ENCODE measurements at regions not wholly inside any gene's neighbourhood (a gene's known extent, or its start where the extent isn't known, plus 50 kb on each side); places are given as distances from the start of the nearest gene placed in this dataset.

- no peak for FAIRE-seq
- TF ChIP-seq SIN3A (conservative IDR thresholded peaks at IDR 0.05 in 1 of 2, IDR thresholded peaks at IDR 0.05 in 1 of 2; ENCODE audit: low read depth in 1 of 2, low read length in 2 of 2) (no peak), YY1 (IDR thresholded peaks at IDR 0.05; ENCODE audit: low read depth, low read length) (peak; percentile 71; the same call in 1 of the 2 replicates), CREB1 (IDR thresholded peaks at IDR 0.05) (no peak), NANOG (IDR thresholded peaks at IDR 0.05; ENCODE audit: insufficient read depth, low read depth, low read length, poor library complexity, severe bottlenecking) (peak; percentile 11), POU5F1 (IDR thresholded peaks at IDR 0.05; ENCODE audit: low read depth, low read length) (no peak), CTBP2 (IDR thresholded peaks at IDR 0.05; ENCODE audit: borderline replicate concordance, insufficient read depth, insufficient read length, low read length) (no peak), CBX8 (IDR thresholded peaks at IDR 0.05; ENCODE audit: borderline replicate concordance, low read depth, low read length) (no peak), MAFK (IDR thresholded peaks at IDR 0.05; ENCODE audit: low read depth, low read length) (no peak), TEAD4 (IDR thresholded peaks at IDR 0.05; ENCODE audit: low read depth, low read length) (no peak), JUND (IDR thresholded peaks at IDR 0.05; ENCODE audit: low read length) (no peak)
- Histone ChIP-seq H4K5ac (ENCODE audit: insufficient read length, low read depth, low read length) (no peak overlapping the region), H3K27me3 (replicated peaks in 1 of 4; ENCODE audit: control insufficient read depth in 3 of 4, extremely low read depth in 1 of 4, insufficient read depth in 3 of 4, low read length in 3 of 4) (no peaks in the 10 kb centered on the region), H4K8ac (ENCODE audit: extremely low read depth, insufficient read depth, low read length) (no peak overlapping the region), H3K36me3 (ENCODE audit: control insufficient read depth in 2 of 4, insufficient read depth in 4 of 4, low read length in 3 of 4) (no peaks in the 10 kb centered on the region), H2AFZ (ENCODE audit: low read length) (no peak overlapping the region), H2BK15ac (ENCODE audit: low read length) (no peak overlapping the region), H3K14ac (ENCODE audit: insufficient read length) (no peak overlapping the region), H4K20me1 (replicated peaks in 1 of 2; ENCODE audit: control insufficient read depth in 1 of 2, insufficient read depth in 2 of 2, low read length in 2 of 2) (no peaks in the 10 kb centered on the region), H3K79me2 (ENCODE audit: control insufficient read depth in 1 of 2, insufficient read depth in 2 of 2, low read length in 2 of 2) (no peaks in the 10 kb centered on the region), H4K91ac (replicated peaks; ENCODE audit: insufficient read length, low read length) (no peak overlapping the region), H3K9me3 (ENCODE audit: insufficient read depth in 2 of 2, low read depth in 1 of 2, low read length in 1 of 2) (no peaks in the 10 kb centered on the region), H2BK12ac (ENCODE audit: low read depth, low read length) (no peak overlapping the region), H3K4me1 (replicated peaks in 1 of 4; ENCODE audit: control insufficient read depth in 3 of 4, insufficient read depth in 4 of 4, low read length in 3 of 4) (peaks cover 0 to 3% (median 2%) of the 10 kb centered on the region in 4 experiments; a peak in 4 of 7 replicates), H3K4me3 (ENCODE audit: extremely low read depth in 1 of 4, insufficient read depth in 2 of 4, low read depth in 3 of 4, low read length in 4 of 4) (no peak overlapping the region), H3K9ac (replicated peaks in 1 of 4; ENCODE audit: extremely low read depth in 1 of 4, low read depth in 3 of 4, low read length in 3 of 4) (no peak overlapping the region), H3K23ac (ENCODE audit: insufficient read length) (no peak overlapping the region), H3K27ac (ENCODE audit: low read depth, low read length) (no peak overlapping the region), H3K56ac (replicated peaks; ENCODE audit: insufficient read length, low read depth, low read length) (no peak overlapping the region), H3K18ac (ENCODE audit: extremely low read depth, low read length) (no peak overlapping the region), H2BK120ac (replicated peaks; ENCODE audit: low read depth, low read length) (no peak overlapping the region), H2BK20ac (ENCODE audit: low read length) (no peak overlapping the region; the same call in 1 of the 2 replicates), H3K79me1 (ENCODE audit: low read depth, low read length) (no peaks in the 10 kb centered on the region), H3K4ac (replicated peaks; ENCODE audit: insufficient read length, low read depth, low read length) (no peak overlapping the region), H3K23me2 (ENCODE audit: low read depth, low read length) (no peaks in the 10 kb centered on the region), H2AK5ac (ENCODE audit: low read depth, low read length) (no peak overlapping the region), H2BK5ac (ENCODE audit: low read depth, low read length) (no peak overlapping the region), H3K4me2 (ENCODE audit: insufficient read depth in 1 of 2, low read depth in 2 of 2, low read length in 2 of 2) (peak overlapping the region in 1 of 2 experiments; percentile 24; a peak in 1 of 4 replicates)
- ChIA-PET CTCF (ENCODE audit: partially characterized antibody) (interaction anchor here (0.7 kb wide), 1 partner anchor 11 kb away, joined by 3 read pairs; no protein-coding TSS in a partner anchor), POLR2A (ENCODE audit: partially characterized antibody) (no interaction called here)
- 33% methylated on average over 4 of the region's 4 CpGs; no CpG with 5 or more reads in 1 of the 2 experiments for WGBS, 2 experiments (ENCODE audit: extremely low coverage in 1 of 2, insufficient coverage in 1 of 2, insufficient read length in 1 of 2, insufficient replicate concordance in 2 of 2, low coverage in 1 of 2, low lambda C conversion rate in 2 of 2, missing lambda C conversion rate in 1 of 2)
- DNase-seq (ENCODE audit: low read depth in 1 of 2, low spot score in 2 of 2), result no peak
Measured at GRCh38 chr2:58558881-58559280, 317.8 kb upstream of the FANCL start.
